SK-N-MC (cell line): ENCODE measurements at regions not wholly inside any gene's neighbourhood (a gene's known extent, or its start where the extent isn't known, plus 50 kb on each side); places are given as distances from the start of the nearest gene placed in this dataset.

Experiments used
- EZH2 ChIP-seq: fragments of 200-600 bp; sonication (generic); IDR thresholded peaks from one replicate; pipeline ENCODE4 v1.6.1; 2017; ENCODE audit warnings: antibody characterized with exemption
- FOXP2 ChIP-seq: optimal IDR thresholded peaks from 2 replicates; pipeline ENCODE3; 2011; ENCODE audit warnings: mild to moderate bottlenecking, moderate library complexity; ENCODE audit not compliant: insufficient read depth; ENCODE audit errors: extremely low read length, control extremely low read depth
- POLR2AphosphoS5 ChIP-seq: IDR thresholded peaks from 2 replicates; pipeline ENCODE4 v1.6.1; 2012; ENCODE audit warnings: mild to moderate bottlenecking, low read depth, low read length, borderline replicate concordance

DNA sequence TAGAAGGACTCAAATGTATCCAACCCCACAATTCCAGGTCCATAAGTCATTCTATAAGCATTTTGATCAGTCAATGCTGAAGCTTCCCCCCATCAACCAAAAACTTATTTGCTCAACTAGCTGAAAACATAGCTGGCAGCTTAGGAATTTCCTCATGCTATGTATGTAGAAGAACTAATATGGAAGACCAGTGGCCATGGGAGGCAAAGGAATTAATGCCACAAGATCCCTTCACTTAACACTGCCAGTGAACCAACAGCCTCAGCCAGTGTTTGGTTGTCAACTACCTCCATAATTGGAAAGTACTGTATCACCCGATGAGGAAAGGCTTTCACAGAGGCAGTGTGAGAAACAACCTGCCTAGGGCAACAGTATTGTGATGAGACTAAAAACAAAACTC, 105.4 kb downstream of the ZNF429 start:
- TF ChIP-seq POLR2AphosphoS5 (no peak), EZH2 (no peak), FOXP2 (no peak)
